GM23338 (cell line): ENCODE measurements at regions not wholly inside any gene's neighbourhood (a gene's known extent, or its start where the extent isn't known, plus 50 kb on each side); places are given as distances from the start of the nearest gene placed in this dataset.

Source experiments
- ATAC-seq: fragments of 200-7000 bp; cut with Tn5 transposase; 3 replicates; pipeline ENCODE4 v1.9.1; 2020
- DNase-seq: peaks from one replicate; pipeline ENCODE4 v3.0.0-alpha.2; 2015; ENCODE audit warnings: low spot score
- H2AFZ ChIP-seq: fragments of 200-600 bp; sonication (generic); 2 replicates; pipeline ENCODE4 v1.8.0; 2016; ENCODE audit warnings: antibody characterized with exemption, mild to moderate bottlenecking, moderate library complexity
- H3F3A ChIP-seq: fragments of 200-600 bp; sonication (generic); replicated peaks from 2 replicates; pipeline ENCODE4 v1.8.0; 2017; ENCODE audit warnings: antibody characterized with exemption, mixed run types, low read depth
- H3K27ac ChIP-seq: fragments of 200-600 bp; sonication (generic); 2 replicates; pipeline ENCODE4 v1.6.1; 2016; ENCODE audit warnings: low read depth
- H3K27me3 ChIP-seq: fragments of 200-600 bp; sonication (generic); 2 replicates; pipeline ENCODE4 v1.8.0; 2016; ENCODE audit warnings: mild to moderate bottlenecking, mixed run types, moderate library complexity; ENCODE audit not compliant: insufficient read depth
- H3K36me3 ChIP-seq: fragments of 200-600 bp; sonication (generic); 2 replicates; pipeline ENCODE4 v1.8.0; 2016; ENCODE audit warnings: mild to moderate bottlenecking; ENCODE audit not compliant: insufficient read depth
- H3K4me1 ChIP-seq: fragments of 200-600 bp; sonication (generic); 2 replicates; pipeline ENCODE4 v1.8.0; 2016; ENCODE audit warnings: mild to moderate bottlenecking, moderate library complexity; ENCODE audit not compliant: insufficient read depth
- H3K4me2 ChIP-seq: fragments of 200-600 bp; sonication (generic); 2 replicates; pipeline ENCODE4 v1.7.1; 2017; ENCODE audit warnings: mixed run types
- H3K4me3 ChIP-seq: fragments of 200-600 bp; sonication (generic); 2 replicates; pipeline ENCODE4 v1.6.1; 2016; ENCODE audit warnings: mixed run types
- H3K79me2 ChIP-seq: fragments of 200-600 bp; sonication (generic); replicated peaks from 2 replicates; pipeline ENCODE4 v1.8.0; 2017; ENCODE audit warnings: mild to moderate bottlenecking; ENCODE audit not compliant: insufficient read depth
- H3K9me2 ChIP-seq: fragments of 200-600 bp; sonication (generic); 2 replicates; pipeline ENCODE4 v1.8.0; 2017; ENCODE audit not compliant: insufficient read depth
- H4K20me1 ChIP-seq: fragments of 200-600 bp; sonication (generic); replicated peaks from 2 replicates; pipeline ENCODE4 v1.8.0; 2017; ENCODE audit warnings: mild to moderate bottlenecking; ENCODE audit not compliant: insufficient read depth
- H3K27ac Mint-ChIP-seq: 2 replicates; pipeline ENCODE4 v1.8.0; 2020; ENCODE audit warnings: inconsistent platforms, mild to moderate bottlenecking, moderate library complexity, mixed read lengths
- H3K27me3 Mint-ChIP-seq: 3 replicates; pipeline ENCODE4 v1.8.0; 2022; ENCODE audit warnings: low read depth, mild to moderate bottlenecking, moderate library complexity, mixed read lengths, inconsistent platforms; ENCODE audit not compliant: insufficient read depth, poor library complexity
- H3K36me3 Mint-ChIP-seq: 3 replicates; pipeline ENCODE4 v1.8.0; 2021; ENCODE audit warnings: low read depth, mild to moderate bottlenecking, inconsistent platforms, moderate library complexity, mixed read lengths
- H3K4me1 Mint-ChIP-seq: 3 replicates; pipeline ENCODE4 v1.8.0; 2020; ENCODE audit warnings: mild to moderate bottlenecking, inconsistent platforms, mixed read lengths
- H3K4me3 Mint-ChIP-seq: 3 replicates; pipeline ENCODE4 v1.8.0; 2021; ENCODE audit warnings: moderate library complexity, mild to moderate bottlenecking, inconsistent platforms, mixed read lengths
- H3K9me3 Mint-ChIP-seq: 3 replicates; pipeline ENCODE4 v1.8.0; 2020; ENCODE audit warnings: moderate library complexity, mild to moderate bottlenecking, inconsistent platforms, mixed read lengths
- CTCF ChIP-seq, 2 experiments: fragments of 200-600 bp in 1 of 2; sonication (generic) in 1 of 2; conservative IDR thresholded peaks; 2 replicates each; pipeline versions ENCODE4 v1.5.1 to v1.6.1; 2016 to 2017; ENCODE audit warnings: antibody characterized with exemption in 2 of 2, low read depth in 2 of 2, mild to moderate bottlenecking in 2 of 2, moderate library complexity in 1 of 2
- ETS1 ChIP-seq: IDR thresholded peaks from 2 replicates; pipeline ENCODE4 v1.6.1; 2016; ENCODE audit warnings: antibody characterized with exemption
- EZH2 ChIP-seq: fragments of 200-600 bp; sonication (generic); IDR thresholded peaks from one replicate; pipeline ENCODE4 v1.8.0; 2017; ENCODE audit warnings: antibody characterized with exemption, mild to moderate bottlenecking, low read depth; ENCODE audit not compliant: unreplicated experiment
- EZH2phosphoT487 ChIP-seq: fragments of 200-600 bp; sonication (generic); IDR thresholded peaks from one replicate; pipeline ENCODE4 v1.8.1; 2018; ENCODE audit warnings: antibody characterized with exemption; ENCODE audit not compliant: unreplicated experiment
- NANOG ChIP-seq: IDR thresholded peaks from 2 replicates; pipeline ENCODE4 v1.6.1; 2016; ENCODE audit warnings: antibody characterized with exemption, borderline replicate concordance
- POLR2AphosphoS5 ChIP-seq: IDR thresholded peaks from 2 replicates; pipeline ENCODE4 v1.6.1; 2016; ENCODE audit warnings: antibody characterized with exemption, low read depth
- REST ChIP-seq: IDR thresholded peaks from one replicate; pipeline ENCODE4 v1.6.1; 2018; ENCODE audit warnings: antibody characterized with exemption; ENCODE audit not compliant: unreplicated experiment
- STAT1 ChIP-seq: IDR thresholded peaks from one replicate; pipeline ENCODE4 v1.6.1; 2016; ENCODE audit warnings: antibody characterized with exemption; ENCODE audit not compliant: unreplicated experiment
- ZNF114 ChIP-seq: fragments of 250-450 bp; sonication (Bioruptor Pico); IDR thresholded peaks from 2 replicates; pipeline ENCODE4 v1.5.0; 2020; ENCODE audit warnings: mild to moderate bottlenecking, moderate library complexity
- ZNF331 ChIP-seq: fragments of 250-450 bp; sonication (Bioruptor Pico); IDR thresholded peaks from 2 replicates; pipeline ENCODE4 v1.5.0; 2020; ENCODE audit warnings: low read depth, mild to moderate bottlenecking, moderate library complexity

- TF ChIP-seq CTCF (conservative IDR thresholded peaks at IDR 0.05; ENCODE audit: low read depth in 2 of 2) = no peak
- no peak for TF ChIP-seq NANOG
- TF ChIP-seq ETS1 = no peak
- TF ChIP-seq STAT1 = no peak
- no peak for TF ChIP-seq EZH2
- no peak for TF ChIP-seq EZH2phosphoT487
- TF ChIP-seq ZNF331 = no peak
These were observed 407.0 kb downstream of the TGFB2 start (continued) for GRCh38 chr1:218752126-218752525.

GRCh38 chr1:218754477-218754876, 409.3 kb downstream of the TGFB2 start:
- no peaks in the 10 kb centered on the region for H4K20me1 ChIP-seq
- H3K4me2 ChIP-seq = no peak overlapping the region
- H3K9me2 ChIP-seq = peaks cover 9% of the 10 kb centered on the region; the same call in 1 of the 2 replicates
- no peak overlapping the region for H2AFZ ChIP-seq
- H3K36me3 ChIP-seq = no peaks in the 10 kb centered on the region
- H3K4me3 ChIP-seq = no peak overlapping the region
- H3K27me3 ChIP-seq = no peaks in the 10 kb centered on the region
- Mint-ChIP-seq H3K9me3 (peaks cover 6% of the 10 kb centered on the region; the same call in 2 of the 3 replicates), H3K4me1 (no peaks in the 10 kb centered on the region), H3K36me3 (no peaks in the 10 kb centered on the region; the same call in 2 of the 3 replicates), H3K4me3 (no peak overlapping the region), H3K27me3 (peaks cover 2% of the 10 kb centered on the region), H3K27ac (no peak overlapping the region)
- DNase-seq (no peak), ATAC-seq (no peak)
- no peaks in the 10 kb centered on the region for H3K79me2 ChIP-seq
- no peaks in the 10 kb centered on the region for H3K4me1 ChIP-seq
- H3K27ac ChIP-seq = no peak overlapping the region
- H3F3A ChIP-seq = no peaks in the 10 kb centered on the region
- TF ChIP-seq NANOG (no peak), CTCF (conservative IDR thresholded peaks at IDR 0.05; ENCODE audit: low read depth in 2 of 2) (no peak), ZNF114 (CRISPR knock-in tag) (no peak), POLR2AphosphoS5 (no peak), ZNF331 (no peak), STAT1 (no peak), EZH2phosphoT487 (no peak), REST (no peak), EZH2 (no peak)
